Activated CD4-positive, alpha-beta T cell treated with anti-CD3 and anti-CD28 coated beads, Interleukin-2, Interleukin-4, amounts not matched to agents 100 ng/mL and 50 ng/mL, durations not matched to agents 16 hours and 8 hours (primary cell): ENCODE measurements at regions not wholly inside any gene's neighbourhood (a gene's known extent, or its start where the extent isn't known, plus 50 kb on each side); places are given as distances from the start of the nearest gene placed in this dataset.

ENCODE experiments used
- DNase-seq: peaks from one replicate; pipeline ENCODE4 v3.0.0-alpha.2; 2020; ENCODE audit warnings: low spot score

DNA sequence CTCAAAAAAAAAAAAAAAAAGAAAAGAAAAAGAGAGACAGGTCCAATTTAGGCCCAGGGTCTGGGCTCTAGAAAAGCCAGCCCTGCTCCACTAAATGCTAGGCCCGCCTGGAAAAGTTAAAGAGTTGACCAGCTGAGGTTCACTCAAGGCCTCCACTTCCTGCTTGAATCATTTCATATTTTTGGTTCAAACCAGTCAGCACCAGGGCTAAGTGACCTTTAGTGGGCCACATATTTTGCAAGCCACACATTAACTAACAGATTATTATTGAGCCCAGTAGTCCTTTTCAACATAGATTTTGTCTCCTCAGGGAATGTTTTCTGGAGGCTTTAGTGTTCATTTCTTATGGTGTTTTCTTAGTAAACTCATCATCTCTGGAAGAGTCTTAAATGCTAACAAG is 156.6 kb downstream of the TLR4 start:
- no peak for DNase-seq

- DNase-seq: no peak
Observed at GRCh38 chr9:117864385-117865057, 160.3 kb downstream of the TLR4 start.

- no peak for DNase-seq
Observed at GRCh38 chr9:117868594-117868993, 164.4 kb downstream of the TLR4 start.

- DNase-seq: no peak
Observed at GRCh38 chr9:117869287-117869686, 165.1 kb downstream of the TLR4 start.

DNA sequence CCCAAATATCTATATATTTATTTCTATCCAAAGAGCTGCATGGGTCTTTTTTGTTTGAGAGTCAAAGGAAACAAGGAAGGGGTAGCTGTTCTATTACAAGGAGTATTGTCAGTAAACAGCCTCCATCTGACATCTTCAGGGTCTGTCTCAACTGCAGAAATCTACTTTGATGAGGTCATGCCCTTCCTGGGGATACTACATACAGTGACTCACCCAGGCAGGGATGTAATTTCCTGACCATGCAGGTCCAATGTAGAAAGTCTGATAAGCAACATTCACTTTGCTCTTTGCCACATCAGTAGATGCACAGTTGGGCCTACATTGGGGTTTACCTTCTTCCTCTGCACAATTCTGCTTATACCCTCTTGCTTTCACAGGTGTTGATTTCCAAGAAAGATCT is 165.5 kb downstream of the TLR4 start:
- no peak for DNase-seq

- no peak for DNase-seq
Observed at GRCh38 chr9:117873664-117874063, 169.5 kb downstream of the TLR4 start.

GRCh38 chr9:117875886-117876285 is 171.7 kb downstream of the TLR4 start:
- no peak for DNase-seq

DNA sequence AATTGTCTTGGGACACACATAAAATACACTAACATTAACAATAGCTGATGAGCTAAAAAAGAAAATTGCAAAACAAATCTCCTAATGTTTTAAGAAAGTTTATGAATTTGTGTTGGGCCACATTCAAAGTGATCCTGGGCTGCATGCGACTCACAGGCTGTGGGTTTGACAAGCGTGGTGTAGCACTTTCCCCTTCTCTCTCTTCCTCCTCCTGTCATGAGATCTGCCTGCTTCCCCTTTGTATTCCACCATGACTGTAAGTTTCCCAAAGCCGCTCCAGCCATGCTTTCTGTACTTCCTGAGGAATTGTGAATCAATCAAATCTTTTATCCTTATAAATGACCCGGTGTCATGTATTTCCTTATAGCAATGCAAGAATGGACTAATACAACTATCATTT is 178.0 kb downstream of the TLR4 start:
- no peak for DNase-seq

DNA sequence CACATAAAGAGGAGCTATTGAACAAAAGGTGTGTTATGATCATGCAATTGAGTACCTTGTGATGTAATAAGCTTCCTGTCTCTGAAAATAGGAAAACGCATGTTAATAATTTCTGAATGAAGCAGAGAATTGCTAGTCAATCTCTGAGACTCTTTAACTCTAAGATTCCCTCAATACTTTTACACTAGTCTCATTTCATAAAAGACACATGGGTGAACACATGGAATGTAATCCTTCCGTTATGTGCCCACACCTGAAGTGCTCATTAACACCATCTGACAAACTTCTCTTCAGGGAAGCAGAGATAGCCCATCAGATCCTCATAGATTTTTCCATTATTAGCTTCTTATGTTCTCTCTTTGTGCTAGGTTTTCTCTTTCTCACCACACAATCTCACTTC is 182.4 kb downstream of the TLR4 start:
- DNase-seq: no peak

- no peak for DNase-seq
Observed at GRCh38 chr9:117887383-117887782, 183.2 kb downstream of the TLR4 start.

- DNase-seq: no peak
Observed at GRCh38 chr9:117887941-117888340, 183.7 kb downstream of the TLR4 start.

- no peak for DNase-seq
Observed at GRCh38 chr9:117903453-117903852, 199.2 kb downstream of the TLR4 start.

DNA sequence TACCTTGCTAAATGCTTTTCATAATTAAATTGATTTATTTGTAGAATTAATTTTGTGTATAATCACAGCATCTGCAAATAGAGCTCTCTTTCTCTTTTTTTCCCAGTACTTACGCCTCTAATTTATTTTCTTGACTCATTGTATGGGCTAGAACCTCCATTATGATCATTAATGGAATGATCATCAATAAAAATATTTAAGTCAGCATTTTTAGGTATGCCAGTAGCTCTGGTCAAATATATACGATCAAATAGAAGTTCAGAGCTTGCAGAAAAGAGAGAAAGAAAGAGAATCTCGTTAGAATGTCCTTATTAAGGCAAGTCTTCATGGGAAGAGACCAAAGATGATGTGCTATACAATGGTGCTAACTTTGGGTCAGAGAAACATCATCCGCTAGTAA is 202.6 kb downstream of the TLR4 start:
- no peak for DNase-seq

- no peak for DNase-seq
Observed at GRCh38 chr9:117907420-117907819, 203.2 kb downstream of the TLR4 start.

GRCh38 chr9:117916291-117916690 is 212.1 kb downstream of the TLR4 start:
- DNase-seq: no peak

DNA sequence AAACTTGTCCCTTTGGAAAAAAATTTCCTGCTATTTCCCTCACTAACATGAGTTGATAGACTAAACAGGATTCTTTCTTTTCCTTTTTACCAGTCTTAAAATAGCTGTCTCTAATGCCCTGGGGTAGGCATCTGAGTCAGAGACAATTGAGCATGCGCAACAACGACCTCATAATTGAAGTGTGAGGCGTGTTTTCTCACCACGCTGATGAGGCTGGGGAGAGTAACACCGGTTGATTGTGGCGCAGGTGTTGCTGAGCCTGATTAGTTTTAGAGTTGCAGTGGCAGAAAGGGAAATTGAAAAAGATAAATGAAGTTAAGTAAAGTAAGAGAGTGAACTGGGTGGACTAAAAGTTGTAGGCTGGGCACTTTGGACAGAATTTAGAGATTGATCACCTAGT is 213.7 kb downstream of the TLR4 start:
- DNase-seq: no peak

- no peak for DNase-seq
Observed at GRCh38 chr9:117919538-117919937, 215.3 kb downstream of the TLR4 start.

DNA sequence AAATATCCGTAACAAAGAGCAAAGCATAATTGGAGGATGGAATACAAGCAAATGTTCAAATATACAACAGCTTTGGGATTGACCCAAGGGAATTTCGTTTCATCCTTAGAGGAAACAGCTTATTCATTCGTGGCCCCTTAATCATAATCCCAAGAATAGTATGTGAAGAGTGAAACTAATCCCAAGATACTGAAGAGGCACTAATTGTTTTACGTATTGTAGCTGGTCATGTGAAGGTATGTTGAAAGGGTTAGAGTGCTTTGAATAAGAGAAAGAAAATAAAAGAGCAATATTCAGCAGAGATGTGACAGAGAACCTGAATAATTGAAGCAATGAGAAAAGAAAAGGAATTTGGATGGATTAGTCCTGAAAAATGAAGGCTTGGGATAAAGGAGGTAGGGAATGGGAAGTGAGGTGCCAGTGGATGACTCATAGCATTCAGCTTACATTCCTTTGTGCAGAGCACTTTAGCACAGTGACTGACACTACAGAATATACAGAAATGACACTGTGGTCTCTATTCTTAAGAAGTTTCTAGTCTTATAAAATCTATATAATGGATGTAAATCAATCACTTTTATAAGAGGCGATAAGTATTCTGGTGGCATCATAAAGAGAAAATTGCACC is 221.9 kb downstream of the TLR4 start:
- DNase-seq: no peak

DNA sequence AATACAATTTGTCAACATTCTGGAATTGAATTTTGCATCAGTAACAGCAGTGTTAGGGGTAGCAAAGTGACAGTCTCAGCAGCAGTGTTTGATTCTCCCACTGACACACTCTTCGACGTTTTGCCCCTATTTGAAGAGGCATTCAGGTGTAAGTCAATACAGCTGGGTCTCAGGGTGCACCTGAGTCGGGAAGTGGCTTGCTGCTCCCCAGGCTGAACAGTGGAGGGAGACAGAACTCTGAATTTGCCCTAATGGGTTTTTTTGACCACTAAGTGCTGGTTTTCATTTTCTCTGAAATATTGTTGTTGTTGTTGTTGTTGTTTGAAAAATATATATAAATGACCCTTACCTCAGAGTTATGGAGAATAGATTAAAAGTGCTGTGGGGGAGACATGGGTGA is 223.2 kb downstream of the TLR4 start:
- no peak for DNase-seq

DNA sequence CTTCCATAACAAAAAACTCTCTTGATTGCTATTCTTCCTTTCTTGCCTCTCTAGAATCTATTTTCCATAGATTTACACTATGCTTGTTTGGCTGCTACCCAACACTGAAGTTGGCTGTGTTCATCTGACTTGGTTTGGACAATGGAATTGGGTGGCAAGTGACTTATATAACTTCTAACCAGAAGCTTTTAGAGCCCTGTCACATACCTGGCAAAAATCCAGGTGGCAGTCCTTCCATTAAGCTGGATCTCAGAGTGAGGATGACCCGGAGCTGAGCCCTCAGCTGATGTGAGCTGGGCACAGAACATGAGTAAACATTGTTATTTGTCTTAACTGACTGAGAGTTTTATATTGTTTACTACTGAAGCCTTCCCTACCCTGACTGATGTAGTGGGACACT is 225.7 kb downstream of the TLR4 start:
- DNase-seq: no peak

GRCh38 chr9:117932585-117932984 is 228.4 kb downstream of the TLR4 start:
- no peak for DNase-seq

DNA sequence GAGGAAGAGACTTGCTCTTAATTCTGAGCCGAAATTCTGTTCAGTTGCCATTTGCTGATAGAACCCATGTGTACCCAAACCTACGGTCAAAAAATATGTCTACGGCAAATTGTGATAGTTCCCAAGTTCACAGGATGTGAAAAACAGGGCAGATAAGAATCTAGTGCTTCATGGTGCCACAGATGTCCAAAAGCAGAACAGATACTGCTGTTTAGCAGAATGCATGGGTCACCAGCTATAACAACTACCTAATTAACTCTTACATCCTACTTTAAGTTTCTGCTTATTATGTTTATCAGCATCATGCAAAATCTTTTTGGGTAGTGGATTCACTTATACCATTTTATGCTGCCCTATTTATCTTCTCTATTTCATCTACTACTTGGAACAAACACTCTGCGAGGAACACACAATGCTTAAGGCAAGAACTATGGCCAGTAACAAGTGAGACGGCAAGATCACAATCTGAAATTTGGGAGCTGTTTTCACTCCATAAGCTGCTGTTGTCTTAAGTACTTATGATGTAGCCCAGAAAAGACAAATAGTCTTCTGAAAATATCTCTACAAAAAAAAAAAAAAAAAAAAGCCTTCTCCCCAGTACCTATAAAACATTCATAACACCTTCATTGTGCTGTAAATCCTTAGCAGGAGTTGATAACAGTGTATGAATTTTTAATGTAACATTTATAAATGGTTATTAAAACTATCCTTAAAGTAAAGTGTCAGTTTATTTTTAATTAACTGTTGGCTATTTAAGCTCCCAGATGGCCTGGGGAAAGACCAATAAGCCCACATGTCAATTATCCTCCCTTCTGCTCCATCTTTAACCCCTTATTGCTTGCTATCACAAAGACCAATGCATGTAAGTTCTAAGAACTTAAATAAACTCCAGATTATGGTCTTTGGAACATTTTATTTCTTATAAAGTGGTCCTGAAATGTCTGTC is 232.3 kb downstream of the TLR4 start:
- DNase-seq: no peak

- no peak for DNase-seq
Observed at GRCh38 chr9:117938086-117938485, 233.9 kb downstream of the TLR4 start.
